ENCODE measurements at regions not wholly inside any gene's neighbourhood (a gene's known extent, or its start where the extent isn't known, plus 50 kb on each side); places are given as distances from the start of the nearest gene placed in this dataset.

DNA sequence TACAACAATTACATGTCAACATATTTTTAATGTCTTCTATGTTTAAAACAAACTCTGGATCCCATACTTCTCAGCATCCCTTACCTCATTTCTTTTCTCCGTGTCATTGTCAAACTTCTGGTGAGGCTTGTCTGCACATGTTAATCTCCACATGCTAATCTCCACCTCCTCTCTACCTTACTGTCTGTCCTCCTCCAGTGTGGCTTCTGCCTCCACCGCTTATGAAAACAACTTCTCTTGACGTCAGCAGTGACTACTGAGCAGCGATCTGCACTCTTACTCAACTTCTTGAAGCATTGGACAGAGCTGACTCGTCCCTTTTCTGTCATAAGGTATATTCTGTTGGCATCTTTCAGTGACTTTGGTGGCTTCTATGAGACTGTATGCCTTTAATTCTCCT lies 338.2 kb upstream of the THRB start:
- no peak for DNase-seq (ENCODE audit: low read depth)

DNA sequence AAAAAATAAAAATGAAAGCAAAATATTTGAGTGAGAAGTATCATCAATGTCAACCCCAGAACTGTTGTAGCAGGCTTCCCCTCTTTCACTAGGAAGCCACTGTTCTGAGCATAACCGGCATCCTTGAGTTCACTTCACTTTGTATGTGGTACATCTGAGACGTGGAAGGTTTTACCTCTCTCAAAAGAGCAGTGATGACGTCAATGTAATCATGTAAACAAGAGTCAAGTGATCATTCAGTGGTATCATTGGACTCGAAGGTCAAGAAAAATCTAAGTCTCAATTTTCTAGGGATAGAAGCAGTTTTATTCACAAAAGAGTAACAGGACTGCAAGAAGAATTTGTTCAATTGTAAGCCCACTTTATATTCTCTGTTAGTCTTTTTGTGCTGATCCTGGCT lies 339.8 kb upstream of the THRB start:
- no peak for DNase-seq (ENCODE audit: low read depth)

DNA sequence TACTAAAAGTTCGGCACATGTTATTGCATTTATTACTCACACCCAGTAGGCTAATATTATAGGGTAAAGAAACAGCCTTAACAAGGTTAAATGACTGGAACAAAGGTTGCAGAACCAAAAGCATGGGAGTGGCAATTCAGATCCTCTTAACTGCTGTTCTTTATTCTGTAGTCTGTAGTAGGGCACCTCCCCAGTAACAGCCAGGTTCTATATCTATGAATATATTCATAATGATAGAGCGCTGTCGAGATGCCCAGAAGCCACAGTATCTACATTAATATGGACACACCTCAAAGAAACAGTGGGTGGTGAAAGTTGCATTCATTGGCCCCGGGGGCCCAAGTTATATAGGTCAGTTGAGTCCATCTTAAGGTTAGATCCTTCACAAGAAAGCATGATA lies 340.9 kb upstream of the THRB start:
- no peak for DNase-seq (ENCODE audit: low read depth)

DNA sequence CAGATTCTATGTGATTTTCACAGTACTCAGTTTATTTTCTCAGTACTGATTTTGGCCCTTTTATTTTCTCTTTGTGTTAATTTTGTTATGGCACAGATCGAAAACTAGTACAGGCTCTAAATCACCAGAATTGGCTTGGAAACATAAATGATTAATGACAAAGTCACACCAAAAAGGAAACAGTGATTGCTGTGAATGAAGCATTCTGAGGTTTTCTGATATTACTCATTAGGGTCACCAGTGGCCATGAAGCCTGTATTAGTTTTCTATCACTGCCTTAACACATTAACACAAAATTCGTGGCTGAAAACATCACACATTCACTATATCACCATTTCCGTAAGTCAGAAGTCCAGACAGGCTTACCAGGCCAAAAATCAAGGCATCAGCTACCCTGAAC lies 343.0 kb upstream of the THRB start:
- DNase-seq (ENCODE audit: low read depth): no peak

DNA sequence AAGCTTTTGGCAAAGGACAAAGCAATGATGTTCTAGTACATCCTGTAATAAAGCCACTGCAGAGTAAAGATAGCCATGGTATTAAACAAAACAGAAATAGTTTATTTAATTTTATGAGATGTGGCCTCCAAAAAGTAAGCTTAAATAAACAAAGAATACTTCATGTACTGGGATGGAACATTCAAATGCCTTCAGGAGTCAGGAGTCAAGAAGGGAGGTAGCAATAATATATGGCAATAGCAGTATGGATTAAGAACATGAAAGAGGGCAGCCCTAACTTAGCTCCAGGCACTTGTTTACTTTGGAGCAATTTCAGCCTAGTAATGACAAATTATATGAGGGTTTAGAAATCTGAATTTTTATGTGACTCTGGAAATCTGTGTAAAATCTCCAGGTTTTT lies 343.9 kb upstream of the THRB start:
- DNase-seq (ENCODE audit: low read depth): no peak

DNA sequence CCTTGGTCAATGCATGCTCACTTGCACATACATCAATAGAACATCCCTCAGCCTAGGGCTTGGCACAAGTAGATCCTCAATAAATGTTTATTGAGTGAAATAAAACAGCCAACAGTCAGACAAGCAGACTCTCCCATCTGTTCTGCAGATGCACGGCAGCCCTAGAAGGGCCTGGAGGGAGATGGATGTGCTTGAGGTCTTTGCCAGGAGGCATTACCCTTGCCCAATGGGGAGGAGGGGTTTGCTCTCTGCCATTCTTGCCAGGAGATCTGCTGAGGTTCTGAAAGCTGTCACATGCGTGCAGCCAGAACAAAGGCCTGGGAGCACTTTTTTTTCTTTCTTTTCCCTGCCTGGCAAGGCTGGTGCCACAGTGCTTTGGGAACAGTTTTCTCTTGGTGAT lies 349.3 kb upstream of the THRB start:
- no peak for DNase-seq (ENCODE audit: low read depth)

DNA sequence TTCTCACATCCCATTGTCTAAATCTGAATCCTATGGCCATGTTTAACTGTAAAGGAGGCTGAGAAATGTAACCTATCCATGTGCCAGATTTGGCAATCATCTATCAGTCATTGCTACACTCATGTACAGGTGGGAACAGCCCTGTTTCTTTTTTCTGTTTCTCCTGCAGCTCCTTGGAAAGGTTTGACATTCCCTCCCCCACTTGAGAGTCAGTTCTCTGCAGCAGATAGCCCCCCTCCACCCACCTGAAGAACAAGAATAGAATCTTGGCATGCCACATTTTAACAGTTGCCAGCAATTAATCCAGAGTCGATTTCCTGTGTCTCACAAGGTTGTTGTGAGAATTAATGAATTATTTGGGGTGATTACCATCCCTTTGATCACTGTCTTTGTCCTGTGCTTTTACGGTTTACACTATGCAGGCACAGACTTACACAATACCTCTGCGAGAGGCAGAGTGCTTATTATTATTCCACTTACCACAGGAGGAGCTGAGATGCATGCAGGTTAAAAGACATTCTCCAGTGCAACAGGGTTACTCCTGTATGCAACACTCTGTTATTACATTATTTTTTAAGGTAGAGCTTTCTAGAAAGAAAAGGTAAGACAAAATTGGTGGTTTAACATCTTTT lies 351.0 kb upstream of the THRB start:
- DNase-seq (ENCODE audit: low read depth): no peak

DNA sequence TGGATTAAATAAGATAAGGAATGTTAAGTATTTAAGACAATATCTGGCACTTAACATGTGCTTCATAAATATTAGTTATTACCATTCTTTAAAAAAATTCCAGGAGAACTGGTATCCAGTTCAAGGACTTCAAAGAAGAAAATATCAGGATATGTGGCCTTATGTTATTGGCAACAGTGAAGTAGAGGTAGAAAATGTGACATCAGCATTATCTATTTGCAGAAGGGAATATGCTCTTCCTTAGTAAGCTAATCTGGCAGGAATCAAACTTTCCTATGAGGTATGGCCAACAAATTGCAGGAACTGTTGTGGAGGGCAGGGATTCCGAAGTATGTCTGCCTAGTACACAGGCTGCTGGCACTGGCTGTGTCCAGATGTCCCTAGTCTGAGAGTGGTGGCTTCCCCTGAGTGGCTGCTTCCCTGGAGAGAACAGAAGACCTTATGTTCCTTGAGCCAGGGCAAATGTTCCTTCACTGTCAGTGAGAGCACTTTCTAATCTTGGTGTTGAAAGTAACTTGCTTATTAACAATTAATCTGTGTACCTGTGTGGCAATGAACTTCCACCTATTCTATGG lies 351.7 kb upstream of the THRB start:
- DNase-seq (ENCODE audit: low read depth): no peak

DNA sequence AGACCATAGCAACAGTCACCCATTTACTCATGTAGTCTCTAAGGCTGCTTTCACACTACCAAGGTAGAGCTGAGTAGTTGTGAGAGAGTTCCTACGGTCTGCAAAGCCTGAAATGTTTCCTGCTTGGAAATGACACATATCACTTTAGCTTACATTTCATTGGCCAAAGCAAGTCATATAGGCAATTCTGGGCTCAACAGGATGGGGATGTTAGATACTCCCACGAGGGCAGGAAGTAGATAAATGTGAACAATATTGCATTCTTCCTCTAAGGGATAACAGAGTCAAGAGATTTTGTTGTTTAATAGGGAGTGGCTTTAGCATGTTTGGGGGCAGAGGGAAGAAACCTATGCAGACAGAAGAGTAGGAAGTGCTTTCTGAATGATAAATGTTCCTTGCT lies 355.6 kb upstream of the THRB start:
- no peak for DNase-seq (ENCODE audit: low read depth)

DNA sequence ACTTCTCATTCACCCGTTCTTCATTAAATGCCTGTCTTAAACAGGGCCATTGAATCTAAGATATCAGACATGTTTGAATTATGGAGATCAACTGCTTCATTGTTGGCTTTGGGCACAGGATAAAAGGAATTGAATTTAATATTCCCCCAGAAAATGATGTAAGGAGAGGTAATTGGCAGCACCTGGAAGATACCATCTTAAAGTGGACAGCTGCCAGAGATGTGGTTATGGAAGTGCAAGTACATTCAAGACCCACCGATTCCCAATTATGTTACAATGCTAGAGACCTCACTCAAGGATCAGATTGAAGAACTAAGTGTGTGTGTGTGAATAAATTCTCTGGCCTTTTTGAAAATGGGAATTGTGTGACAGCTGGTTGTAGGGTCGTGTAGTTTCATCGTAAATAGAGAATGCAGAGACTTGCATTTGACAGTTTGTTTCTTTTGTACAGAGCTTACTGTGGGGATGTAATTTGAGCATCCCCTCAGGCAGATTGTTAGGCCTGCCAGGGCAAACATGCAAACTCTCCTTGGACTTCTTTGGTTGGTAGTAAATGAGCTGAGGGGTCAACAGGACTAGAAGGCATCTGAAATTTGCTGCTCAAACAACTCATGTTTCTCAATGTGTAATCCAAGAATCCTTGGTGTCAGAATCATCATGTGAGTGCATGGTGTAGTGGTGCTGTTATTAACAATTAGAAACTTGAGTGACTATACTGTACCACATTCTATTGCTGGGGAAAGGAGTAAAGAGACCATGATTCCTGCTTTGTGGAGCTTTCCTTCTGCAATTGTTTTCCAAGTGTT lies 359.2 kb upstream of the THRB start:
- no peak for DNase-seq (ENCODE audit: low read depth)

DNA sequence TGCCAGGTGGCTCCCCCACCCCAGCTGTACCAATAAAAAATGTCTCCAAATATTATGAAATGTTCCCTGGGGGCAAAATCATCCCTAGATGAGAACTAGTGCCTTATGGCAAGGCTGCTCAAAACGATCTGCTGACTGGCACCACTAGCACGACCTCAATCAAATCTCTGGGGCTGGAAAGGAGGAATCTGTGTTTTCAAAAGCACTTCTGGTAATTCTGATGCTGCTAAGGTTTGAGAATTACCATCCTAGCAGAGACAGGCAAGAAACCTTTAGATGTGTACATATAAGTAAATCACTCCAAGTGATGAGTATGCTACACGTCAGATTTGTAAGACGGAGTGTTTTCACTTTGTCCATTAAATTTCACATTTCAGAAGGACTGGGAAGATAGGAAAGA lies 360.1 kb upstream of the THRB start:
- no peak for DNase-seq (ENCODE audit: low read depth)

DNA sequence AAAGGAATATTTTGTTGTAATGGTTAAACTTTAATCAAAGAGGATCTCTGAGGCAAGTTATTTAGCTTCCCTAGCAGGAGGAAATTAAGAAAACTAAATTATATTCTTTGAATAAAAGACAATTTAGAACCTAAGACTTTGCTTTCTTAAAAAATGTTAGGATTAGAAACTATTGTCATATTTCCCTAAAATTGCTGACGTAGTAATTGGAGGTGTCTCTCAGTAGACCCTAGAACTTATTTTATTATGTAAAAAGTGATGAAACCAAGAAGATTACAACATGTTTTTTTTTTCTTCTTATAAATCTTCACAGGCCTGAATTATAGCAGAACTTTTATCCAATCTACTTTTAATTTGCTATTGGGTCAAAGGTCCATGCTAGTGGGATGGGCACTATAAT lies 363.3 kb upstream of the THRB start:
- no peak for DNase-seq (ENCODE audit: low read depth)

DNA sequence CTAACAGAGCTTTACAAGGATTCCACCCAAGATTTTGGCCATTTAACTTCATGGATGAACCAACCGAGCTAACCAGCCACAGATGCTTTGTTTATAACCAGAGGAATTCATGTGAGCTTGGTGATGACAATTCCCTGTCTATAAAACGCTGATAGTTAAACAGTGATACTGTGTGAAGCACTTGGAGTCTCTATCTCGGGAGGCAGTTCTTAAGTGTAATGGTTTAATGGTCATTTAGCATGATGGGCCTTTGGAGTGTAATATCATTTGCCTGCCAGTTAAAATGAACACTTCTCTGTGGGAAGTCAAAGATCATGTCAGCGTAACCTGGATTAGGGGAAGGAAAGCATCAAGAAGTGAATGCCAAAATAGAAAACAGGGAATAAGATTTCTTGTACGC lies 368.6 kb upstream of the THRB start:
- no peak for DNase-seq (ENCODE audit: low read depth)

DNA sequence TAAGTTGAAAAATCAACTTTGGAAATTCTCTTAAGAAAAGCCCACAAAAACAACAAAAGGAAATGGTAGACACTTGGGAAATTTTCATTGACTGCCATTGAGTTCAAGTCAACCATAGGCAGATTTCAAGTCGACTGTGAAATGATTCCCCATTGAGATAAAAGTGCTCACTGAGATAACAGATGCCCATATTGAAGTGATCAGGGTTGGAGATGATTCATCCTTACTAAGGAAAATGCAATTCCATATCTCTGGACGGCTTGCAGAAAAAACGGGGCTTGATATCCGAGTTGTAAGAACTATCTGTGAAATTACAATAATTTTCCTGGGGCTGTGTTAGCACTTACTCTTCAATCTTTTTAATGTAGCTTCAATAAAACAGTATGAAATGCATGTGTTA lies 373.1 kb upstream of the THRB start:
- DNase-seq (ENCODE audit: low read depth): no peak

DNA sequence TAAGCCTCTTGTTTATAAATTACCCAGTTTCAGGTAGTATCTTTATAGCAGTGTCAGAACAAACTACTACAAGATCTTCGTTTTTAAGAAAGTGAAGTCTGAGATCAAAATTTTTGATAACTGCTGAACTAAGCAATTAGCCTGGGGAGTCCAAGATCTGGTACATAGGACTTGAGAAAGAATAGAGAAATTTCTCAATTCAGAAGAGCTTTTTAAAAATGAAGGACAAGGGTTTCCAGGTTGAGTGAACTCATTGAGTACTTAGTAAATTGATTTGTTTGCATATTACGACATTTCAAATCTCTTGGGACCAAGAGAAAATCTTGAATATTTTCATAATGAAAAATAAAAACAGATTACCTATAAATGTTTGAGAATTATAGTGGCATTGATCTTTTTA lies 386.6 kb upstream of the THRB start:
- DNase-seq (ENCODE audit: low read depth): no peak

DNA sequence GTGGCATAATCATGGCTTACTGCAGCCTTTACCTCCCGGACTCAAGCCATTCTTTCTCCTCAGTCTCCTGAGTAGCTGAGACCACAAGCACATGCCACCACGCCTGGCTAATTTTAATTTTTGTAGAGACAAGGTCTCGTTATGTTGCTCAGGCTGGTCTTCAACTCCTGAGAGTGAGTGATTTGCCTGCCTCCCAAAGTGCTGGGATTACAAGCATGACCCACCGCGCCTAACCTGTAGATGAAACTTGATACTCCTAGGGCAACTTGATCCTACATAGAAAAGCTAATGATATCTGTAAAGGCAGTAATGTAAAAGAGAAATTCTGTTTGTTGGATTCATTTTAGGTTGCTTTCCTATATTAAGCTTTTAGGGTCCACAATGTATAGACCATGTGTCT lies 391.9 kb upstream of the THRB start:
- no peak for DNase-seq (ENCODE audit: low read depth)

DNA sequence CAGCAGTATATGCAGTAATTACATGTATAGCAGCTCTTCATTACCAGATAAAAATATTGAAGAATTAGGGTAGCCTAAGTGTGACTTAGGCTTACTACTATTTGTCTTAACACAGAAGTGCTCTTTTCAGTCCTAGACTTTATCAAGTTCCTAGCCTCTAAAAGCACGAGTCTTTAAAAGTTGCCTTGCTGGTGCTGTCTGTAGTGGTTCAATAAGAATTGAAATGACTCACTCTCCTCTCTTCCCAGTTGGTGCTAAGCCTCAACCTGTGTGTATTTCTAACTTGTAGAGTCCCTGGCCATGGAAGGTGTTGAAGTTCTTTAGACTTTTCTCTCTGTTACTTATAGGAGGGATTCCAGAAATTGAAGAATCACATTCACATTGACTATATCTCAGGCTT lies 395.4 kb upstream of the THRB start:
- DNase-seq (ENCODE audit: low read depth): no peak

DNA sequence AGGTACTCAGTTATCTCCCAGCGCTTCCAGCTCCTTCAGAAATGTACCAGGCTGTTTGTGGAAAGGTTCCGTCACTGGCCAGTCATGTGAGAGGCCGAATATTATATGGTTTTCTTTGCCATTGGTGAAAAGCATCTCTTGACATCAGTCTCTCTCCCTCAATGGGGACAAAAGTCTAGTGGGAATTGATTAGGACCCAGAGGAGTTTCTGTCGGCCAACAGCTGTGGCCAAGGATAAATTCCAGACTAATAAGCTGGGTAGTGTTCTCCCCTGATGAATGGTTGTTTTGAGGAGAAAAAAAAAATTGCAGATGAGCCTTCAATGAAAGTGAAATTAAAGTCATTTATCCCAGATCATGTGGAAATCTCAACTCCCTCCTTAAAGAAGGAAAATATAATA lies 404.7 kb upstream of the THRB start:
- DNase-seq (ENCODE audit: low read depth): no peak

DNA sequence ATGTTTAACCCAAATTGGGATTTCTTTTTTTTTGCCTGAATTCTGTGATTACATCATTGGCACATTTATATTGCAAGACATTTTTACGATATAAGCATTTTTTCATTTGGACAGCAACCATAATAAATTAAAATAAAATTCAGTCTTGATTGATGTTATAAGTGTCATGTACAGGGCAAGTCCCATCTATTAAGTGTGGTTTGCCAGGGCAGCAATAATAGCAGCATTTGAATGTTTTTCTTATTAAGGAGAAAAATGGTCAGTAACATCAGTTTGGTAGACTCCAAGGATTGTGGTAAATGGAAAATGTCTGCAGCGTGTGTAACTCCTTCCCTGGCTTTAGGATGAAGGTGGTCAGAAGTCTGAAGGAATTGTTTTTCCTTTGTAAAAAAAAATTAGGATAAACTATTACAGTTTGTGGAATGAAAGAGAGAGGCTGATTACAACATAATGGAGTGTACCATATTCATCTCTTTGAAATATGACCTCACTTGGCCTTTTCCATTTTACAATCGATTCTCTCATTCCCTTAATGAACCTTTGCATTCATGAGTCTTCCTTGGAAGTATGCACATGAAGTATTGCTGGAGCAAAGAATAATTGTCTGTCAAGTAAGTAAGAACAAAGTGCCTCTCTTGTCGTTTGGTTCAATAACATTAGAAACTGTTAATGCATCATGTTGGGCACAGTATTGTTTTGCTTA lies 405.4 kb upstream of the THRB start:
- DNase-seq (ENCODE audit: low read depth): no peak

DNA sequence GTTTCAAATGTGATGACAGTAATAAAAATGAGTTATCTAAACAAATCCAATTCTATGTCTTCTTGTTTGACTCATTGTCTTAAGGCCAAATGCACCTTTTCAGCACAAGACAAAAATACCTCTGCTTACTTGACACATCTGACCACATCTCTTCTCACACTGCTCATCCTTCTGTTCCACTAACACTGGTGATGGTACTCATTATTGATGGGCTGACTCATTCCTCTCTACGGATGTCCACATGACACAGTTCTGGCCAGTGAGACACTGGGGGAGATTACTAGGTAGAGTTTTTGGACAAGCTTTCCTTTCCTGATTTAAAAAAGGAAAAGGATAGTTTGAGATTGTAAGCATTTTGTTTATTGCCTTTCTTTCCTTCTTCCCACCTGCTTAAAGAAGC lies 410.6 kb upstream of the THRB start:
- DNase-seq (ENCODE audit: low read depth): no peak

DNA sequence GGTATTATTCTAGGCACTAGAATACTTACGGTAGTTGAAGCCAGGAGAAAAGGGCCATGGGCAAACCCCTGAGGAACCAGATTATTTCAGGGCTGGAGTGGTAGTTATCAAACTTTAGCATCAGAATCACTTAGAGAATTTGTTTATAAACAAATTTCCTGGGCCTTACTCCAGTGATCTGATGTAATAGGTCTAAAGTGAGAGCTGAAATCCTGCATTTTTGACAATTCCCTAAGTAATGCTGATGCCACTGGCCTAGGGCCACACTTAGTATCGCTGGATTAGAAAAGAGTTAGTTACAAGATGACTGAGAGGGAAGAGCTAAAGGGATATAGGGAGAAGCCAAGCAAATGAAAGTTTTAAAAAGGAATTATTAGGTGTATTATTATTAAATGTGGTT lies 412.5 kb upstream of the THRB start:
- DNase-seq (ENCODE audit: low read depth): no peak

DNA sequence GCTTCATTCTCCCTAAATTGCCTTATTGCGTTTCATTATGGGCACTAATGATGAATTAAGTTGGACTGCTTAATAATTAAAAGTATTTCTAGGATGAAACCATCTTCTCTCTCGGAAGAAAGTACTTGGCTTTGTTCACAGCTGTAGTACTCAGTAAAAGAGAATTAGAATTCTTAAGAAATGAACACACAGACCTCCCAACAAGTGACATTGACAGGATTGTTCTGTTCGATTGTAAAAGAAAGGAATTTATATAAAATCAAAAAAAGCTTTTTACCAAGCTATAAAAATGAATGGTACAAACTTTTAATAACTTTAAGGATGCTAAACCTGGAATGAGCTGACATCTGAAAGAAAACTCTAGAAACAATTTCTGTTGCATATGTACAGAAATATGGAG lies 416.4 kb upstream of the THRB start:
- DNase-seq (ENCODE audit: low read depth): no peak

Data from myocyte (in vitro differentiated cells).